OCI-LY7 (cell line): ENCODE measurements at regions not wholly inside any gene's neighbourhood (a gene's known extent, or its start where the extent isn't known, plus 50 kb on each side); places are given as distances from the start of the nearest gene placed in this dataset.

Experiments
- BruUV-seq: library from RNA; stranded (reverse); fragments of 400-500 nt; replicated peaks from 2 replicates; lab custom pipeline; 2021; lab: Mats Ljungman, UMichigan
- CTCF ChIA-PET: fragments of 300-600 bp; sonication (Branson Sonifier 250); formaldehyde crosslinking; loops from one replicate; lab custom pipeline; 2022; ENCODE audit warnings: antibody characterized with exemption; ENCODE audit not compliant: unreplicated experiment; lab: Charles Lee
- POLR2A ChIA-PET: fragments of 300-600 bp; sonication (Branson Sonifier 250); formaldehyde crosslinking; loops from one replicate; lab custom pipeline; 2022; ENCODE audit warnings: antibody characterized with exemption; lab: Charles Lee
- DNase-seq: peaks from one replicate; pipeline ENCODE4 v3.0.0-alpha.2; 2015; ENCODE audit warnings: low spot score
- H2AFZ ChIP-seq: fragments of 200-600 bp; sonication (generic), shearing (Covaris generic); 2 replicates; pipeline ENCODE4 v1.6.1; 2014; ENCODE audit warnings: mild to moderate bottlenecking, antibody characterized with exemption, low read length, moderate library complexity
- H3K27ac ChIP-seq: fragments of 200-600 bp; sonication (generic); 2 replicates; pipeline ENCODE4 v1.5.1; 2014; ENCODE audit warnings: mixed run types, low read depth, mild to moderate bottlenecking, moderate library complexity, low read length, inconsistent platforms; ENCODE audit not compliant: poor library complexity, severe bottlenecking
- H3K36me3 ChIP-seq: fragments of 200-600 bp; sonication (generic); 2 replicates; pipeline ENCODE4 v1.6.1; 2014; ENCODE audit warnings: mild to moderate bottlenecking, antibody characterized with exemption, low read length, moderate library complexity, mixed read lengths; ENCODE audit not compliant: insufficient read depth
- H3K4me1 ChIP-seq: fragments of 200-600 bp; sonication (generic); 2 replicates; pipeline ENCODE4 v1.5.1; 2014; ENCODE audit warnings: mild to moderate bottlenecking, low read length; ENCODE audit not compliant: insufficient read depth, poor library complexity, severe bottlenecking
- H3K4me2 ChIP-seq: fragments of 200-600 bp; sonication (generic); 2 replicates; pipeline ENCODE4 v1.6.1; 2014; ENCODE audit warnings: mild to moderate bottlenecking, low read length
- H3K4me3 ChIP-seq: fragments of 200-600 bp; sonication (generic); 2 replicates; pipeline ENCODE4 v1.5.1; 2014; ENCODE audit warnings: mild to moderate bottlenecking, low read depth, low read length; ENCODE audit not compliant: poor library complexity, severe bottlenecking
- H3K79me2 ChIP-seq: fragments of 200-600 bp; sonication (generic); 2 replicates; pipeline ENCODE4 v1.6.1; 2016; ENCODE audit warnings: low read depth, mild to moderate bottlenecking, low read length, moderate library complexity, mixed read lengths; ENCODE audit not compliant: insufficient read depth
- H3K9me2 ChIP-seq: fragments of 200-600 bp; sonication (generic); 2 replicates; pipeline ENCODE4 v1.6.1; 2016; ENCODE audit warnings: mild to moderate bottlenecking, low read length, mixed read lengths; ENCODE audit not compliant: insufficient read depth
- H3K9me3 ChIP-seq: fragments of 200-600 bp; sonication (generic); 2 replicates; pipeline ENCODE4 v1.6.1; 2014; ENCODE audit warnings: mild to moderate bottlenecking, mixed run types, low read length, mixed read lengths
- H4K20me1 ChIP-seq: fragments of 200-600 bp; sonication (generic); 2 replicates; pipeline ENCODE4 v1.6.1; 2014; ENCODE audit warnings: mild to moderate bottlenecking, antibody characterized with exemption, low read length, moderate library complexity, mixed read lengths; ENCODE audit not compliant: insufficient read depth
- EZH2phosphoT487 ChIP-seq: fragments of 200-600 bp; sonication (generic); IDR thresholded peaks from 2 replicates; pipeline ENCODE4 v1.6.1; 2018; ENCODE audit warnings: low read depth, borderline replicate concordance, mild to moderate bottlenecking, mixed run types, antibody characterized with exemption, low read length, moderate library complexity, mixed read lengths
- intact Hi-C: fragments of 100-400 bp; cut with micrococcal nuclease; formaldehyde crosslinking; loops from one replicate; pipeline ENCODE4 v1.10.0; 2022; ENCODE audit not compliant: unreplicated experiment
- TF ChIP-seq, protein P1 (sequence below): fragments of 200-600 bp; sonication (generic); conservative IDR thresholded peaks from 2 replicates; pipeline ENCODE4 v1.5.1; 2014; ENCODE audit warnings: mild to moderate bottlenecking, antibody characterized with exemption, low read length, moderate library complexity, mixed read lengths

DNA sequence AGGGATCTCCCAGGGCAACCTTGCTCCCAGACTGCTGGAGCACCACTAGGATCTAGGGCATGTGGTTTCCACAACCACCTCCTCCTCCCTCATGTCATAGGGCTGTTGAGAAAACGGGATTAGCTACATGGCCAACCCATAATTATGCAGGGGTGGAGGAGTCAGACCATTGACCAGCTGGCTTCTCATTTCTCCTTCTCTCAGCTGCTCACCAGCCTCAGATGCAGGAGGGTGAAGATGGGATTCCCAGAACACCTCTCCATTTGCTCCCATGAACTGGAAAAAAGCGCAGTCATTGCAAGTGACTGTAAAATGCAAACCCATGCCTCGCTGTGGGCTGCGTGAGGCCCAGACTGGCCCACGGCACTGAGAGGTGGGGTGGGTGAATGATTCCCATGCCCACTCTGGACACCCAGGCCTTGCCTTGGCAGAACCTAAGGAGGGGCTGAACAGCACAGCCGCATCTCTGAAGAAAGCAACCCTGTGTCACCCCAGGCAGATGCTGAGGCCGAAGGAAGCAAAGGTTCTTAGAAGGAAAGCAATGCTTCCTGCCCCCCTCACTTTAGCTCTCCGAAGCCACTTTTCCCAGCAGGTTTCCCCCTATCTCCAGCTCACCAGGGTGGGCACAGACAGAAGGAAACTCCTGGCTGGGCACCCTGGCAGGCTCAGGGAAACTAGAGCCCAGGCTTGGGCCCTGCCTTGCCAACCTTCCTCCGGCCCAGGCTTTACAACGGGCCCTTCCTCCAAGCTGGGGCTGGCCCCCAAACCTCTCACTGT is 69.6 kb upstream of the RTN4 start:
- H3K4me3 ChIP-seq = no peak overlapping the region
- no peaks in the 10 kb centered on the region for H3K9me3 ChIP-seq
- H3K27ac ChIP-seq = no peak overlapping the region

DNA sequence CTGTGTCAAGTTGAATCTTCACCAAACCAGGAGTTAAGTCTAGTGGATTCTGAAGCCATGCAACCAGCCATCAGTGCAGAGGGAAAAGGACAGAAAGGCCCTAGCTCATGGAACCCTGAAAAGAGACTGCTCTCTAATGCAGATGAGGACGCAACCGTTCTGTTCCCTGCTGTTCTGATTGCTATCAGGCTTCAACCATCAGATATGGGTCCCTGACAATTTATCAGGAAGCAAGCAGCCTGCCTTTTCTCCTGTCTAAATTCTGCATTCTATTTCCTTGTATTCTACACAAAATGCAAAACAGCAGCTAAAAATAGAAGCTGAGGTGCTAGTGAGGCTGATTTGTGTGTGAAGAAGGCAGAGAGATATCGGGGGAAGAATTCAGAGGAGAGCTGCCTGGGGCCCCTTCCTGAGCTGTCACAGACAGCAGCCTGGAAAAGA is 68.4 kb upstream of the RTN4 start:
- H4K20me1 ChIP-seq = no peaks in the 10 kb centered on the region
- no peaks in the 10 kb centered on the region for H3K9me2 ChIP-seq
- H3K4me1 ChIP-seq = peaks cover 16% of the 10 kb centered on the region
- no TSS peak for BruUV-seq
- no peak for TF ChIP-seq EZH2phosphoT487
- TF ChIP-seq, protein P1, sequence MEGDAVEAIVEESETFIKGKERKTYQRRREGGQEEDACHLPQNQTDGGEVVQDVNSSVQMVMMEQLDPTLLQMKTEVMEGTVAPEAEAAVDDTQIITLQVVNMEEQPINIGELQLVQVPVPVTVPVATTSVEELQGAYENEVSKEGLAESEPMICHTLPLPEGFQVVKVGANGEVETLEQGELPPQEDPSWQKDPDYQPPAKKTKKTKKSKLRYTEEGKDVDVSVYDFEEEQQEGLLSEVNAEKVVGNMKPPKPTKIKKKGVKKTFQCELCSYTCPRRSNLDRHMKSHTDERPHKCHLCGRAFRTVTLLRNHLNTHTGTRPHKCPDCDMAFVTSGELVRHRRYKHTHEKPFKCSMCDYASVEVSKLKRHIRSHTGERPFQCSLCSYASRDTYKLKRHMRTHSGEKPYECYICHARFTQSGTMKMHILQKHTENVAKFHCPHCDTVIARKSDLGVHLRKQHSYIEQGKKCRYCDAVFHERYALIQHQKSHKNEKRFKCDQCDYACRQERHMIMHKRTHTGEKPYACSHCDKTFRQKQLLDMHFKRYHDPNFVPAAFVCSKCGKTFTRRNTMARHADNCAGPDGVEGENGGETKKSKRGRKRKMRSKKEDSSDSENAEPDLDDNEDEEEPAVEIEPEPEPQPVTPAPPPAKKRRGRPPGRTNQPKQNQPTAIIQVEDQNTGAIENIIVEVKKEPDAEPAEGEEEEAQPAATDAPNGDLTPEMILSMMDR = no peak
- peak overlapping the region; percentile 63 for H3K4me2 ChIP-seq
- H3K36me3 ChIP-seq = no peaks in the 10 kb centered on the region
- peak overlapping the region; percentile 83 for H2AFZ ChIP-seq
- H3K79me2 ChIP-seq = no peaks in the 10 kb centered on the region
- intact Hi-C loops = no loop called here
- CTCF ChIA-PET = no interaction called here
- H3K4me3 ChIP-seq = peak overlapping the region; percentile 18
- peak; percentile 28 for DNase-seq
- POLR2A ChIA-PET = interaction anchor here (0.6 to 1.7 kb wide), 9 partner anchors 13 to 106 kb away, joined by 3 to 13 read pairs (median 4); partner anchors contain the start of gene RTN4
- no peak overlapping the region for H3K27ac ChIP-seq
- H3K9me3 ChIP-seq = no peaks in the 10 kb centered on the region

More for the DNA sequence above, 69.6 kb upstream of the RTN4 start:
- H3K9me2 ChIP-seq = no peaks in the 10 kb centered on the region
- ChIA-PET CTCF (interaction anchor here (0.5 kb wide), 1 partner anchor 65 kb away, joined by 3 read pairs; no protein-coding TSS in a partner anchor), POLR2A (interaction anchor here (0.6 to 2.5 kb wide), 10 partner anchors 9 to 351 kb away, joined by 3 to 13 read pairs (median 4); partner anchors contain the start of gene RTN4)
- peaks cover 16% of the 10 kb centered on the region for H3K4me1 ChIP-seq
- intact Hi-C loops = no loop called here
- no peak for DNase-seq
- no TSS peak for BruUV-seq
- no peak for TF ChIP-seq EZH2phosphoT487
- TF ChIP-seq, protein P1 = no peak
- H3K79me2 ChIP-seq = no peaks in the 10 kb centered on the region
- no peaks in the 10 kb centered on the region for H4K20me1 ChIP-seq
- no peaks in the 10 kb centered on the region for H3K36me3 ChIP-seq
- peak overlapping the region; percentile 83; the same call in 1 of the 2 replicates for H2AFZ ChIP-seq
- no peak overlapping the region for H3K4me2 ChIP-seq

DNA sequence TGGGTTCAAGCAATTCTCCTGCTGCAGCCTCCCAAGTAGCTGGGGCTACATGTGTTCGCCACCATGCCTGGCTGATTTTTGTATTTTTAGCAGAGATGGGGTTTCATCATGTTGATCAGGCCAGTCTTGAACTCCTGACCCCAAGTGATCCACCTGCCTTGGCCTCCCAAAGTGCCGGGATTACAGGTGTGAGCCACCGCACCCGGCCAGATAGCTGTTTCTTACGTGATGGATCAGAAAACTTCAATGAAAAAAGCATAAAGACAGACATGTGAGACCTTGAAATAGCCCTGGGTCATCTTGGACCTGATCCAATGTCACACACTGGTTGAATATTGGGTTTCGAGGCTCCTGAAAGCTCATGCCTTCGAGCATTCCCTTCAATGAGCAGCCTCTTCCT is 66.7 kb upstream of the RTN4 start:
- no peaks in the 10 kb centered on the region for H4K20me1 ChIP-seq
- H3K9me2 ChIP-seq = no peaks in the 10 kb centered on the region
- ChIA-PET CTCF (no interaction called here), POLR2A (interaction anchor here (0.6 to 1.7 kb wide), 2 partner anchors 14 to 248 kb away, joined by 3 to 5 read pairs; no protein-coding TSS in a partner anchor)
- H3K4me2 ChIP-seq = no peak overlapping the region
- intact Hi-C loops = no loop called here
- no peaks in the 10 kb centered on the region for H3K9me3 ChIP-seq
- H3K27ac ChIP-seq = no peak overlapping the region
- no peak overlapping the region for H3K4me3 ChIP-seq
- H3K79me2 ChIP-seq = no peaks in the 10 kb centered on the region
- no peak overlapping the region for H2AFZ ChIP-seq
- no TSS peak for BruUV-seq
- no peak for DNase-seq
- peaks cover 26% of the 10 kb centered on the region for H3K4me1 ChIP-seq
- TF ChIP-seq, protein P1 = no peak
- no peak for TF ChIP-seq EZH2phosphoT487
- H3K36me3 ChIP-seq = no peaks in the 10 kb centered on the region
